Suprapubic skin (tissue), 4 donors: ENCODE measurements at regions not wholly inside any gene's neighbourhood (a gene's known extent, or its start where the extent isn't known, plus 50 kb on each side); places are given as distances from the start of the nearest gene placed in this dataset.

Experiments
- POLR2A ChIP-seq, 2 donors: fragments of 450-650 bp; IDR thresholded peaks; one replicate each; pipeline ENCODE4 v1.6.1; 2017; ENCODE audit warnings: antibody characterized with exemption in 2 of 2, mild to moderate bottlenecking in 2 of 2, moderate library complexity in 2 of 2
- POLR2AphosphoS5 ChIP-seq, 3 donors: sonication (generic); formaldehyde crosslinking; IDR thresholded peaks; one replicate each; pipeline ENCODE4 v1.6.1; 2017; ENCODE audit warnings: antibody characterized with exemption in 3 of 3
- TF ChIP-seq, protein P1 (sequence below), 2 donors: fragments of 200-600 bp in 1 of 2; fragments of 450-650 bp in 1 of 2; sonication (generic) in 1 of 2; IDR thresholded peaks; one replicate each; pipeline ENCODE4 v1.5.1; 2016 to 2019; ENCODE audit warnings: antibody characterized with exemption in 2 of 2, mild to moderate bottlenecking in 1 of 2, moderate library complexity in 1 of 2

GRCh38 chr1:172960019-172960418, 90.7 kb downstream of the TNFSF18 start:
- TF ChIP-seq POLR2A (IDR thresholded peaks at IDR 0.05) (no peak), POLR2AphosphoS5 (IDR thresholded peaks at IDR 0.05) (no peak)
- TF ChIP-seq, protein P1, sequence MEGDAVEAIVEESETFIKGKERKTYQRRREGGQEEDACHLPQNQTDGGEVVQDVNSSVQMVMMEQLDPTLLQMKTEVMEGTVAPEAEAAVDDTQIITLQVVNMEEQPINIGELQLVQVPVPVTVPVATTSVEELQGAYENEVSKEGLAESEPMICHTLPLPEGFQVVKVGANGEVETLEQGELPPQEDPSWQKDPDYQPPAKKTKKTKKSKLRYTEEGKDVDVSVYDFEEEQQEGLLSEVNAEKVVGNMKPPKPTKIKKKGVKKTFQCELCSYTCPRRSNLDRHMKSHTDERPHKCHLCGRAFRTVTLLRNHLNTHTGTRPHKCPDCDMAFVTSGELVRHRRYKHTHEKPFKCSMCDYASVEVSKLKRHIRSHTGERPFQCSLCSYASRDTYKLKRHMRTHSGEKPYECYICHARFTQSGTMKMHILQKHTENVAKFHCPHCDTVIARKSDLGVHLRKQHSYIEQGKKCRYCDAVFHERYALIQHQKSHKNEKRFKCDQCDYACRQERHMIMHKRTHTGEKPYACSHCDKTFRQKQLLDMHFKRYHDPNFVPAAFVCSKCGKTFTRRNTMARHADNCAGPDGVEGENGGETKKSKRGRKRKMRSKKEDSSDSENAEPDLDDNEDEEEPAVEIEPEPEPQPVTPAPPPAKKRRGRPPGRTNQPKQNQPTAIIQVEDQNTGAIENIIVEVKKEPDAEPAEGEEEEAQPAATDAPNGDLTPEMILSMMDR (IDR thresholded peaks at IDR 0.05), result no peak
